ENCODE measurements at regions not wholly inside any gene's neighbourhood (a gene's known extent, or its start where the extent isn't known, plus 50 kb on each side); places are given as distances from the start of the nearest gene placed in this dataset.

GRCh38 chr7:19964246-19964645 is 190.8 kb upstream of the TMEM196 start:
- Histone ChIP-seq H4K20me1 (ENCODE audit: insufficient read depth, low read length, poor library complexity, severe bottlenecking) (no peaks in the 10 kb centered on the region), H3F3A (ENCODE audit: low read depth) (no peaks in the 10 kb centered on the region), H3K4me1 (ENCODE audit: insufficient read depth, low read length, poor library complexity, severe bottlenecking) (no peaks in the 10 kb centered on the region), H3K4me3 (ENCODE audit: low read length, poor library complexity, severe bottlenecking) (no peak overlapping the region), H3K79me2 (ENCODE audit: insufficient read depth, low read length) (no peaks in the 10 kb centered on the region), H3K36me3 (ENCODE audit: insufficient read depth, low read length) (no peaks in the 10 kb centered on the region), H3K9me2 (replicated peaks; ENCODE audit: low read depth, low read length) (no peaks in the 10 kb centered on the region), H3K27me3 (ENCODE audit: insufficient read depth, low read length, poor library complexity, severe bottlenecking) (no peaks in the 10 kb centered on the region), H3K9ac (ENCODE audit: low read depth, low read length, poor library complexity, severe bottlenecking) (no peak overlapping the region), H3K4me2 (ENCODE audit: low read depth, low read length, poor library complexity, severe bottlenecking) (no peak overlapping the region), H3K9me3 (ENCODE audit: insufficient read depth, low read depth, low read length) (no peaks in the 10 kb centered on the region), H2AFZ (ENCODE audit: low read length) (no peak overlapping the region)
- no peak for TF ChIP-seq CTCF (conservative IDR thresholded peaks at IDR 0.05; ENCODE audit: low read length)
- TF ChIP-seq EZH2phosphoT487 (IDR thresholded peaks at IDR 0.05; ENCODE audit: borderline replicate concordance): no peak

GRCh38 chr7:19963695-19964094 is 190.3 kb upstream of the TMEM196 start:
- TF ChIP-seq EZH2phosphoT487 (IDR thresholded peaks at IDR 0.05; ENCODE audit: borderline replicate concordance) (no peak), CTCF (conservative IDR thresholded peaks at IDR 0.05; ENCODE audit: low read length) (no peak)
- Histone ChIP-seq H4K20me1 (ENCODE audit: insufficient read depth, low read length, poor library complexity, severe bottlenecking) (no peaks in the 10 kb centered on the region), H3K9me2 (replicated peaks; ENCODE audit: low read depth, low read length) (no peaks in the 10 kb centered on the region), H3K27me3 (ENCODE audit: insufficient read depth, low read length, poor library complexity, severe bottlenecking) (no peaks in the 10 kb centered on the region), H3F3A (ENCODE audit: low read depth) (no peaks in the 10 kb centered on the region), H3K79me2 (ENCODE audit: insufficient read depth, low read length) (no peaks in the 10 kb centered on the region), H3K36me3 (ENCODE audit: insufficient read depth, low read length) (no peaks in the 10 kb centered on the region), H2AFZ (ENCODE audit: low read length) (no peak overlapping the region), H3K4me1 (ENCODE audit: insufficient read depth, low read length, poor library complexity, severe bottlenecking) (no peaks in the 10 kb centered on the region), H3K9ac (ENCODE audit: low read depth, low read length, poor library complexity, severe bottlenecking) (no peak overlapping the region), H3K4me3 (ENCODE audit: low read length, poor library complexity, severe bottlenecking) (no peak overlapping the region), H3K9me3 (ENCODE audit: insufficient read depth, low read depth, low read length) (no peaks in the 10 kb centered on the region), H3K4me2 (ENCODE audit: low read depth, low read length, poor library complexity, severe bottlenecking) (no peak overlapping the region)

- peaks cover 10% of the 10 kb centered on the region; the same call in 1 of the 2 replicates for H3K9me3 ChIP-seq (ENCODE audit: insufficient read depth, low read depth, low read length)
- no peak overlapping the region for H3K4me2 ChIP-seq (ENCODE audit: low read depth, low read length, poor library complexity, severe bottlenecking)
- H3K79me2 ChIP-seq (ENCODE audit: insufficient read depth, low read length): no peaks in the 10 kb centered on the region
- H3F3A ChIP-seq (ENCODE audit: low read depth): no peaks in the 10 kb centered on the region
- H3K27me3 ChIP-seq (ENCODE audit: insufficient read depth, low read length, poor library complexity, severe bottlenecking): no peaks in the 10 kb centered on the region
- H3K9me2 ChIP-seq (replicated peaks; ENCODE audit: low read depth, low read length): no peaks in the 10 kb centered on the region
- no peak for TF ChIP-seq CTCF (conservative IDR thresholded peaks at IDR 0.05; ENCODE audit: low read length)
- no peaks in the 10 kb centered on the region for H4K20me1 ChIP-seq (ENCODE audit: insufficient read depth, low read length, poor library complexity, severe bottlenecking)
- no peaks in the 10 kb centered on the region for H3K36me3 ChIP-seq (ENCODE audit: insufficient read depth, low read length)
- no peak overlapping the region for H2AFZ ChIP-seq (ENCODE audit: low read length)
- H3K4me1 ChIP-seq (ENCODE audit: insufficient read depth, low read length, poor library complexity, severe bottlenecking): peaks cover 11% of the 10 kb centered on the region
- H3K4me3 ChIP-seq (ENCODE audit: low read length, poor library complexity, severe bottlenecking): no peak overlapping the region
- no peak overlapping the region for H3K9ac ChIP-seq (ENCODE audit: low read depth, low read length, poor library complexity, severe bottlenecking)
Measured at GRCh38 chr7:19958309-19958896, 185.0 kb upstream of the TMEM196 start.

Measured in Loucy (cell line).